ENCODE measurements at regions not wholly inside any gene's neighbourhood (a gene's known extent, or its start where the extent isn't known, plus 50 kb on each side); places are given as distances from the start of the nearest gene placed in this dataset.
"Not testable (repeated sequence)": the region's sequence is repeated elsewhere in the genome, so short reads cannot be mapped to it uniquely, and the experiment has no call there.

DNA sequence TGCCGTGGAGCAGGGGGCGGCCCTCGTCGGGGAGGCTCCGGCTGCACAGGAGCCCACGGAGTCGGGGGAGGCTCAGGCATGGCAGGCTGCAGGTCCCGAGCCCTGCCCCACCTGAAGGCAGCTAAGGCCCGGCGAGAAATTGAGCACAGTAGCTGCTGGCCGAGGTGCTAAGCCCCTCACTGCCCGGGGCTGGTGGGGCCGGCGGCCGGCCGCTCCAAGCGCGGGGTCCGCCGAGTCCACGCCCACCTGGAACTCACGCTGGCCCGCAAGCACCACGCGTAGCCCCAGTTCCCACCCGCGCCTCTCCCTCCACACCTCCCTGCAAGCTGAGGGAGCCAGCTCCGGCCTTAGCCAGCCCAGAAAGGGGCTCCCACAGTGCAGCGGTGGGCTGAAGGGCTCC is 589.4 kb downstream of the PPP4R3C start:
- no peak for DNase-seq (ENCODE audit: low read depth in 2 of 2)

DNA sequence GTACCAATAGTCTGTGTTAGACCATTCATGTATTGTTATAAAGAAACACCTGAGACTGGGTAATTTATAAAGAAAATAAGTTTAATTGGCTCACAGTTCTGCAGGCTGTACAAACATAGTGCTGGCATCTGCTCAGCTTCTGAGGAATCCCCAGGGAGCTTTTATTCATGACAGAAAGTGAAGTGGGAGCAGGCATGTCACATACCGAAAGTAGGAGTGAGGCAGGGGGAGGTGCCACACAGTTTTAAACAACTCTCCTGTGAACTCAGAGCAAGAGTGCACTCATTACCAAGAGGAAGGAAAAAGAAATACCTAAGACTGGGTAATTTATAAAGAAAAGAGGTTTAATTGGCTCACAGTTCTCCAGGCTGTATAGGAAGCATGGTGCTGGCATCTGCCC is 591.2 kb downstream of the PPP4R3C start:
- DNase-seq (ENCODE audit: low read depth in 2 of 2), result no peak

DNA sequence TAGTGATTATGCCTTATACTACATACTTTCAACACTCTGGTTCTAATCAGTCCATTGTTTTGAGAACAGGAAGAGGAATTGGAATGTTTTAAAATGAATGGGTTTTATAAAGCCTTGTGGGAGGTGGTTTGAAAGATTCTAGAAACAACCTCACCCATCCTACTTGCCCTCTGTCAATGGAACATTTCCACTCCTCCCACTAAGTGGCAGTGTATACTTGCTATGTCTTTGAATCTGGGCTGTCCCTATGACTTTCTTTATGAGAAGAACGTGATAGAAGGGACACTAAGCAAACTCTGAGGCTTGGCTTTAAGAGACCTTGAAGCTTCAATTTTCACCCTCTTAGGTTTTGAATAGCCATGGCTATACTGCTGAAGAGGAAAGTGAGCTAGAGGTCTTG is 611.2 kb downstream of the PPP4R3C start:
- DNase-seq (ENCODE audit: low read depth in 2 of 2), result no peak

DNA sequence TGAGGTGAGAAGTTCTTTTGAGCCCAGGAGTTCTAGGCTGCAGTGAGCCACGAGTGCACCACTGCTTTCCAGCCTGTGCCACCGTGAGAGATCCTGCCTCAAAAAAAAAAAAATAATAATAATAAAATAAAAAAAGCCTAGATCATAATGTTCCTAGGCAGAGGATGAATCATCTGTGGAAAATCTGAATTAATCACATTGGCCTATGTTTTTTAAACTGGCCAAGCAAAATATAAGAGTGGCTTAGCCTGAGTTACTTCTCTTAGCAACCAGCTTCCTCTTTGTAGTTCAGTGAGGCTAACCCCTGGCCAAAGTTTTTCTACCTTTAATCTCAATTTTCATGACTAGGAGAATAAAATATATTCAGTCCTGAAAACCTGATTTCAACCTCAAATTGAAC is 614.6 kb downstream of the PPP4R3C start:
- DNase-seq (ENCODE audit: low read depth in 2 of 2), result no peak

DNA sequence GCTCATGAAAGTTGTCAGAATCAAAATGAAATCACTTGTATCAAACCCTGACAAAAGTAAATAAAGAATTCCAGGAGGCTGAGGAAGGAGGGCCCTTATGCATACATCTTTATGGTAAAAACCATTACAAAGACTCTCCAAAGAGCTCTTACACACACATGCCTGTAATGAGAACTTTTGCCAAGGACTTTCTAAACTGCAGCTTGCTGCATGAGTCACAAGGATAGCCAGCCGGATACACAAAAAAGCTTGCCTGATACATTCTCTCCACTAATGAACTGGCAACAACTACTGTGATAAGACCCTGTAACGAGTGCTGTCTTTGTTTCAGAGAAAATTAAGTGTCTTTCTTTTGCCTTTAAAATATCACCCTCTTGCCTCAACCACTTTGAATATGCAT is 618.1 kb downstream of the PPP4R3C start:
- DNase-seq (ENCODE audit: low read depth in 2 of 2), result peak in 1 of 2 experiments; percentile 1

DNA sequence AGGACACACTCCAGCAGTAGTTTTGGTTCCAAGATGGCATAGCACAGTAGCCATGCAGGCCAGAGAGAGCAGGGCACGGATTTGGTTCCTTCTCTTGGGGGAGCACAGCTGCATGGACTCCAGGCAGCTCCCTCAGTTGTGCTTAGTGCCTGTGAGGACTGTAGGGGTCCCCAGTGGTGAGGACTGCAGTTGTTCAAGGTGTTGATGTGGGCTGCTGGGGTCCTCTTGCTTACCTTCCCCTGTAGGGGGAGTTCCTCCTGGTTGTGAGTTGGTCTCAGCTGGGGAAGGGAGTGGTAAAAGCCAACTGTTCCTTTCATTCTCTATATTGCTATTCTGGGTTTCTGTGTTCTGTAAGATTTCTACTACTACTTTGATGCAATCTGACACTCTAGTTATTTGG is 606.5 kb downstream of the MAGEB5 start:
- DNase-seq (ENCODE audit: low read depth in 2 of 2), result no peak

DNA sequence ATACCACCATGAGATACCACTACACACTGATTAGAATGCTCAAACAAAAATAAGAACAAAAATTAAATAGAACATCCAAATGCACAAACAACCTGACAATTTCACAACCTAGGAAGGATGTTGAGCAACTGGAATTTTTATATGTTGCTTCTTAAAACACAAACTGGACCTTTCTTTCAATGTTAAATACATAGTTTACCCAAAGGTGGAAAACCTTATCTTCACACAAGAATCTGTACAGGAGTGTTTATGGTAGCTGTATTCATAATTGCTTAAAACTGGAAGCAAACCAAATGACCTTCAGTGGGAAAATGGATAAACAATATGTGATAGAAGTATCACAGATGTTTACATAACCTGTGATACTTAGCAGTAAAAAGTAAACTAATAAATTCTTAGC is 573.8 kb downstream of the MAGEB5 start:
- no peak for DNase-seq (ENCODE audit: low read depth in 2 of 2)

DNA sequence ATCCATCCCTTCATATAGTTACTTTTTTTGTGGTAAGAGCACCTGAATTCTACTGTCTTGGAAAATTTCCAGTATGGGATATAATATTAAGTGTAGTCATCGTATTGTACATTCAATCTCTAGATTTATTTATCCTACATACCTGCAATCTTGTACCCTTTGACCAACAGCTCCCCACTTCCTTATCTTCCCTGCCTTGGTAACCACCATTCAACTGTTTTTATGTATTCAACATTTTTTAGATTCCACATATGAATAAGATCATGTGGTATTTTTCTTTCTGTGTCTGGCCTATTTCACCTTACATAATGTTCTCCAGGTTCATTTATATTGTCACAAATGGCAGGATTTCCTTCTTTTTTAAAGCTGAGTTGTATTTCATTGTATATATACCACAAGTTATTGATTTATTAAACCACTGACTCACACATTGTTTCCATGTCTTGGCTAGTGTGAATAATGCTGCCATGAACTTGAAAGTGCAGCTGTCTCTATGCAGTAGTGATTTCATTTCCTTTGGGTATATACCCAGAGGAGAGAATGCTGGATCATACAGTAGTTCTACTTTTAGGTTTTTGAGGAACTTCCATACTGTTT is 572.5 kb downstream of the MAGEB5 start:
- DNase-seq (ENCODE audit: low read depth in 2 of 2), result no peak

DNA sequence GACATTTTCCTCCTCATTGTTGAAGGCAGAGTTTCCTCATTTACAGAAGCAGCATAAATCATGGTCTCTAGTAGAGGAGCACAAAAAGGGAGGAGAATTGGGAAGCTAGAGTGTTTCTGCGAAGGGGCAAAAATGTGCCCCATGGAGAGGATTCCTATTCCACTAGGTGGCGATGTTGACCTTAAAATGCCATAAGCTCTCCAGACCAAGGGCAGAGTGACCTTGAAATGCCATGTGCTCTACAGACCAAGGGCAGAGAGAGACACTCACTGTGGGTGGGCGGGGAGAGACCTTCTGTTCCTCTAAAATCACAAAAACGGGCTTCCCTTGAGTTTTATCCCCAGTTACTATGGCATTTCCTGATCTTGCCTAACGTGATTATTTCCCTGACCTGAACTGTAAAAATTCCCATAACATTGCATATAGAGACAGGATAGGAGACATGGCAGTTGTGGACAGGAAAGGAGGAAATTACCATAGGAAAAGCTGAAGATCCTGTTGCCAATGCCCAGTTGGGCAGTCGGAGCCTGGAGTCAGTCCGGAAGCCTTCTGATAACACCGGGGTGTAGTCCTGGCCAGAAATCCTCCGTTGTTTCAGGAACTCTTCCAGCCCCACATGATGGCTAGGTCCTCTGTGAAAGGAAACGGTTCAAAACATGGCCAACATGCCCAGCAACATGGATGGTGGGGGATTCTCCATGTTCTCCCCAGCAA is 567.7 kb downstream of the MAGEB5 start:
- no peak for DNase-seq (ENCODE audit: low read depth in 2 of 2)

DNA sequence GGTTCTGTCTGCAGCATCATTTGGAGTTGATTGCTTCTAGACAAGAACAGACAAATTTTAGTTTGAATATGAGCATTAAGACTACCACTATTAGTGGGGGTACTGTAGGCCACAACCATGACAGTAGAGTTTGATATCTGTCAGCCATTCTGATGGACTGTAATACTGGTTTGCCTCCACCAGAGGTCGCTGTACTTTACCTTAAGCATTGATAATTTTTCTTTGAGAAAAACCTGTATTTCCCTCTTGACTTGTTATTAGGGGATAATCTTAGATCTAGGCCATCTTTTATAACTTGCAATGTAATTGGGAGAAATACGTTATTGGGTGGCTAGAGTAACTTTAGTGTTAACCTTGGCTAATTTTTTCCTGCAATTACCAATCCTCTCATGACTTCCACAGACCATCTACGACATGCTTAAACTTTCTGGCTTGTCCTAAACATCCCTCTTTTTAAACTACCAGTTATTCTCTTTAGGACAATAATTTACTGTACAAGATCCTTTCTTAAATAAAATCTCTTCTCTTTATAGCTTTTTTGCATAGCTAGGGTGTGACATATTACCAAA is 562.4 kb downstream of the MAGEB5 start:
- no peak for DNase-seq (ENCODE audit: low read depth in 2 of 2)

DNA sequence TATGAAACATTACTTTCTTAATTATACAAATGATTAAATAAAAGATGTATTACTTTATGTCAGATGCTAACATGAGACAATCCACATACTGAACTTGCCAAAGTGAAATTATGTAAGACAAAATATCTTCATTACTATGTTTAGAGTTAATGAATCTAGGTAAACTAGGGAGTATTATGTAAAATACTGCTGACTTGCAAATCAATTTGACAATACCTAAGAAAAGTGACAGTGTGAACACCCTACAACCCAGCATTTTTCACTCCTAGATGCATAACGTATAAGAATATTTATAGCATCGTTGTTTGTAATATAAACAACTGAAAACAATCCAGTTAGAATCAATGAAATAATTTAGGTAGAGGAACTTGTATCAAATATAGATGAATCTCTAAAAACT is 546.3 kb downstream of the MAGEB5 start:
- DNase-seq (ENCODE audit: low read depth in 2 of 2), result no peak

DNA sequence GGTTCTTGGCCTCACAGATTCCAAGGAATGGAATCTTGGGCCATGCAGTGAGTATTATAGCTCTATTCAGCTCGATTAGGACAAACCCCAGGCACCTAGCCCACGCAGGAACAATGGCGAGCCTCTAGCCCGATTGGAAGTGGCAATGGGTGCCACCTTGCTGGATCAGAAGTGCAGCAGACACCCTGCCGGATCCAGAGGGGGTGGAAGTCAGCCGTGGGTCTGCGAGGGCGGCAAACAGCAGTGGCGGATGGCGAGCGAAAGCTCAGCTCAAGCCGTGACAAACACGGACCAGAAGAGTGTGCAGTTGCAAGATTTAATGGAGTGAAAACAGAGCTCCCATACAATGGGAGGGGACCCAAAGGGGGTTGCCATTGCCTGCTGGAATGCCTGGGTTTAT is 539.8 kb downstream of the MAGEB5 start:
- not testable (repeated sequence) for DNase-seq (ENCODE audit: low read depth in 2 of 2)

DNA sequence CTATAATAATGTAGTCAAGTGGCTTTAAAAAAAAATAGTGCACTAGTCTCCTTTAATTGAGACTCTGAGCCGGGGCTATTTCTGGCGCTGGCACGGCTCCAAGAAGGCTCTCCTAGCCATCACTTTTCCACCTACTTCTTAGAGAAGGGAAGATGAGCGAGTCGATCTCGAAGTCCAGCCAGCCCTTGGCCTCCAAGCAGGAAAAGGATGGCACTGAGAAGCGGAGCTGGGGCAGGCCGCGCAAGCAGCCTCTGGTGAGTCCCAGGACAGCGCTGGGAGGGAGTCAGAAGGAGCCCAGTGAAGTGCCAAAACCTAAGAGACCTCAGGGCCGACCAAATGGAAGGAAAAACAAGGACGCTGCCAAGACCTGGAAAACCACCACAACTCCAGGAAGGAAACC is 531.9 kb downstream of the MAGEB5 start:
- no peak for DNase-seq (ENCODE audit: low read depth in 2 of 2)

DNA sequence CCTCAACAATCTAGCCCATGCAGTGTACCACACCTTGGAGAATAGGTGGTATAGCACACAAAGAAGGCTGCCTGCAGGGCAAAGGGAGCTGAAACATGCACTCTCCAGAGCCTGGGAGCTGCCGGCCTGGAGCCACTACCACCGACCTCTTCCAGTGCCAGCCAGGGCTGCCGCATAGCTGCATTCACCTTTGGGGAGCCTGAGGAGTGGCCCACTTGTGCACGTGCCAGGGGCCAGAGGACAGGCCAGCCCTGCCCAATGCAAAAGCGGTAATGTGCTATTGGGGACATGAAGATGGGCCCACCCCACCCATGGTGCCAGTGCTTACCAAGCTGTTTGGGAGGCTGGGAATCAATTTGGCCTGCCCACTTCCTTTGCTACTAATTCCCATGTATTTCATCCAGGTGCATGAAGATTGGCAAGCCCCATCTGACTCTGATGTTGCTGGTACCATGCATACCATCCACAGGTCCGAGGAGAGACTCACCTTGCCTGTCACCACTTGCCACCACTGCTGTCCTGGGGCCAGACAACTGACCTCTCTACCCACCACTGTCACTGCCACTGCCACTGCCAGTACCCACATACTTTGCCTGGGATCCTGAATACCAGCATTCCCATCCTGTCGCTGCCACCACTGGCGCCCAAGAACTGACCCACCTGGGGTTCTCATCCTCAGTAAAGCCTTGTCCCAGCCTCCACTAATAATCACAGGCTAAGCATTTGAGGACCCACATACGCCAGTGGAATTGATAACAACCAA is 506.9 kb downstream of the MAGEB5 start:
- no peak for DNase-seq (ENCODE audit: low read depth in 2 of 2)

DNA sequence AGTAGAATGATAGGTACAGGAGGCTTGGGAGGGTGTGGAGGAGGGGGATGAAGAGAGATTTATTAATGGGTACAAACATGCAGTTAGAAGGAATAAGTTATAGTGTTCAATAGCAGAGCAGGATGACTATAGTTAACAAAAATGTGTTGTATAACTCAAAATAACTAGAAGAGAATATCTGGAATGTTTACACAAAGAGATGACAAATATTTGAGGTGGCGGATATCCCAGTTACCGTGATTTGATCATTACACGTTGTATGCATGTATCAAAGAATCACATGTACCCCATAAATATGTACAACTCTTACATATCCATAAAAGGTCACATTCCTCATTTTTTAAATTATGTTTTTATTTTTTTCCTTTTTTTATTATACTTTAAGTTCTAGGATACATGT is 456.6 kb downstream of the MAGEB5 start:
- no peak for DNase-seq (ENCODE audit: low read depth in 2 of 2)

DNA sequence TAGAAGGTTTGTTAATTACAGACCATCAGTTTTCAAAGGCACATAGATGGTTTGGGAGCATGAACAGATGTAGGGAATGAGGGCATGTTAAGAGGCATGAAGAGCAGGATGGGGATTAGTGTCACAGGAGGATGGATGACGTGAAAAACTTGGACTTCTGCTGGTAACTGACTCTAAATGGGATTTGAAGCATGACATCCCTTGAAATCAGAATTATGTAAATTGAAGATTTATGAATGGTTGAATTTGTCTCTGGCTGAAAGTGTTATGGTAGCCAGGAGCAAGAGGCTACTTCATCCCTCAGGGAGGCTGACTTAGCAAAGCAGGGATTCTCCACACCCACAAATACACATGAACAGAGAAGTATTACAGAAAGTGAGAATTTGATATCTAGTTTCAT is 454.6 kb downstream of the MAGEB5 start:
- DNase-seq (ENCODE audit: low read depth in 2 of 2), result no peak

DNA sequence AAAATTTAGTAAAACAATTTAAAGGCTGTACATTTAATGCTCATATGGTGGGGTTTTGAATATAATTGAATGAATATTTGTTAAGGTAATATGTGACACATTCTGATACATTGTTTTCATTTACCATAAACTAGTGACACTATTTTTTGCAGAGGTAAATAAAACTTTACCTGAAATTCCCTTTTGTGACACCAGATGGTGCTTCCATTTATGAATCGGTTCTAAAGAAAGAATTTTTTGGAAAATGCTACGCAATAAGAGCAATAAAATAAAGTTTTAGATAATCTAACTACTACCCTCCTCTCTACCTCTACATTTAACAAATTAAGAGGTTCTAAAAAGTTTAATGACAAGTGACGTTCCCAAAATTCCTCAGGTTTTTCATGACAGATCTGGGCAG is 448.9 kb downstream of the MAGEB5 start:
- DNase-seq (ENCODE audit: low read depth in 2 of 2), result no peak

DNA sequence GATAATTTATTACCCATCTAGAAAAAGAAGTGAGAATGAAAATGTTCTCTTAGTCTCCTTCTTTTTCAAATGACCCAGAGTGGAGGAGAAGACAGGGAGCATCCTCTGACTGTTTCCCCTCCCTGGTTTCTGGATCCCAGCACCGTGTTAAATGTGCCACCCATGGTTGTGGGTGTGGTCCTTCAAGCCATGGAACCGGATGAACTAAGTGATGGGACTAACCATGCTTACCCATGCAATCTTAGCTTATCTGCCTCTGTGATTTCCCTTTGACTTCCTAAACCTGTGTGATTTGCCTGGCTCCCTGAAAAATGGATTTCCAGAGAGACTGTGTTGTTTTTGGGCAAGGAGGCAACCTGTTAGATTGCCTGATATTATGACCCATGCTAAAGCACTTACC is 437.1 kb downstream of the MAGEB5 start:
- no peak for DNase-seq (ENCODE audit: low read depth in 2 of 2)

DNA sequence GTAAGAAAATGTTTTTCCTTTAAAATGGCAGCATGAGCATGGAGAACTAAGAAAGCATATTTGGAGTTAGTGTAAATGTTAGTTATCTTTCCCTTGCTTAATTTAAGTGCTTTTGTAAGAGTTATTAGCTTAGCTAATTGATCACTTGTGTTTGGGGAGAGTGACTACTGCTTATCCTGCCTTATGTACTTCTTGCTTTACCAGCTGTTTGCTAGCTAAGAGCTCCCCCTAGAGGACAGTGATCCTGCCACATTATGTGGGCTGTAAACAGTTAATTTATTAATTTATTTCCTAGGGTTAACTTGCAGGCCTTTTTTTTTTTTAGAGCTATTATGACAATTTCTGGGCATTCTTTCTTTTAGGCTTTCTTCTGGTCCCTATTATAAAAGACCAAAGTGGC is 435.8 kb downstream of the MAGEB5 start:
- DNase-seq (ENCODE audit: low read depth in 2 of 2), result no peak

DNA sequence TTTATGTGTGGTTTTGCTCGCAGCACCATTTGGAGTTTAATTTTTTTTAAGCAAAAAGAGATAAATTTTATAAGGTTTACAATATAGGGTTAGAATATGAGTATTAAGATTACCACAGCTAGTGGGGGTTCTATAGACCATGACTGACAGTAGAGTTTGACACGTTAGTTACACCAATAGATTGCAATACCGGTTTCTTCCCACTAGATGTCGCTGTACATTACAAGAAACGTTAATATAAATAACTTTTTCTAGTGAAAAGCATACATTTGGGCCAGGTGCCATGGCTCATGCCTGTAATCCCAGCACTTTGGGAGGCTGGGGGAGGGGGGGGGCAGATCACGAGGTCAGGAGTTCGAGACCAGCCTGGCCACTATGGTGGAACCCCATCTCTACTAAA is 433.6 kb downstream of the MAGEB5 start:
- DNase-seq (ENCODE audit: low read depth in 2 of 2), result no peak

DNA sequence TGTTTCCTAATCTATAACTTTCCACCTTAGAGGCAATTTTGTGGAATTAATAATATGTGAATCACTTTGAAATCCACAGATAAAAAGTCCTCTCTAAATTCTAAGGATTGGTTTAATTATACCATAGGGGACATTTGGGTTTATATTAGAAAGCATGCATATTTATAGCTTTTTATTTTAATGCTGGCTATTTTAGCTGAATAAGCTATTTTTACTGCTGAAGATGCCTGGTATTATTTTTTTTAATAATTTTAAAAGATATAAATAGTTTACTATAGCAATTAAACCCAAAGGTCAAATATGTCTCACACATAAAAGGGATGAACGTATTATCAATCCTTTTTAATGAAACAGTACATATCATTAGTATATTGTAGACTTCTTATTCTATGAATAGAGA is 415.4 kb downstream of the MAGEB5 start:
- DNase-seq (ENCODE audit: low read depth in 2 of 2), result no peak

DNA sequence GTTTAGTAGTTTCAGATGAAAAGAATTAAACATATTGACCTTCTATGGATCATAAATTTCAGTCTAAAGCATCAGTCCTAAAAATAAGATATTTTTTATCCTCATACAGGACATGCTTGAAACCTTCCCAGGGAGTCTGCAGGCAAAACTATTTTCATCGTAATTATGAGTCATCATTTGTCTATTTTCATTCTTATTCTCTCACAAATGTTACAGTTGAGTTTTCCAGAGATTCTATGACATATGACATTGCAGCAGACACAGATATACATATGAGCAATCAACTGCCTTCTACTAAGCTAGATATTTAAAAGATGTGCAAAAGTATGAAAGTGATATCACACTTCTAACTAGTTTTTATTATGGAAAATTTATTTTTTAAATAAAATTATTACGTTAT is 398.0 kb downstream of the MAGEB5 start:
- peak in 1 of 2 experiments; percentile 4 for DNase-seq (ENCODE audit: low read depth in 2 of 2)

DNA sequence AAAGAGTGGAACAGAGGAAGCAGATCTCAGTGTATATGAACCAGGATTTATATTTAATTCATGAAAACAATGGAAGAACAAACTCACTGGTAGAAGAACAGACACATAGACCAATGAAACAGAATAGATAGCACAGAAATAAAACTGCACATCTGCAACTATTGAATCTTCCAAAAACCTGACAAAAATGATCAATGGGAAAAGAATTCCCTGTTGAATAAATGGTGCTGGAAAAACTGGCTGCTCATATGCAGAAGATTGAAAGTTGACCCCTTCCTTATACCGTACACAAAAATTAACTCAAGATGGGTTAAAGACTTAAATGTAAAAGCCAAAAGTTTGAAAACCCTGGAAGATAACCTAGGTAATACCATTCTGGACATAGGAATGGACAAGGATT is 391.0 kb downstream of the MAGEB5 start:
- no peak for DNase-seq (ENCODE audit: low read depth in 2 of 2)
